Epithelial cell of esophagus (primary cell): ENCODE measurements at regions not wholly inside any gene's neighbourhood (a gene's known extent, or its start where the extent isn't known, plus 50 kb on each side); places are given as distances from the start of the nearest gene placed in this dataset.

ENCODE experiments used
- DNase-seq: peaks from one replicate; pipeline ENCODE4 v3.0.0; 2010; ENCODE audit warnings: low read depth
- H3K4me3 ChIP-seq: 2 replicates; pipeline ENCODE4 v1.5.1; 2011; ENCODE audit warnings: mild to moderate bottlenecking, low read length, control low read depth
- TF ChIP-seq, protein P1 (sequence below): IDR thresholded peaks from 2 replicates; pipeline ENCODE4 v1.5.1; 2011; ENCODE audit warnings: low read depth, mild to moderate bottlenecking, low read length, control low read depth, inconsistent platforms; ENCODE audit not compliant: insufficient read depth; ENCODE audit errors: missing control alignments

DNA sequence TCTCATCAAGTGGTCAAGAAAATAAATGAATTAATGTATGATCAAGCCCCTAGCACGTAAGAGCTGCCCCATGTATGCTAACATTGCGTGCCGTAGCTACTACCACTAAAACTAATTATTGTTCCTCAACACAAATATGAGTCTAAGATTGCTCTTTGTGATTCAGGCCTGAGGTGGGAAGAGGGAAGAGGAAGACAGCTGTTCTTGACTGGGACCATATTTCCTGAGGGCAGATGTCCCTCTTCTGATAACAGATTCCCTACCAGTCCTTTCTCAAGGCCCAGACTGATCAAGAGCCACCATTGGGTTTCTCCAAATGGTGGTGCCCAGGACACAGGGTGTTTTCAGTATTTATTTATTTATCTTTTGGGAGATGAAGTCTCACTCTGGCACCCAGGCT, 87.2 kb upstream of the CADM1 start:
- TF ChIP-seq, protein P1, sequence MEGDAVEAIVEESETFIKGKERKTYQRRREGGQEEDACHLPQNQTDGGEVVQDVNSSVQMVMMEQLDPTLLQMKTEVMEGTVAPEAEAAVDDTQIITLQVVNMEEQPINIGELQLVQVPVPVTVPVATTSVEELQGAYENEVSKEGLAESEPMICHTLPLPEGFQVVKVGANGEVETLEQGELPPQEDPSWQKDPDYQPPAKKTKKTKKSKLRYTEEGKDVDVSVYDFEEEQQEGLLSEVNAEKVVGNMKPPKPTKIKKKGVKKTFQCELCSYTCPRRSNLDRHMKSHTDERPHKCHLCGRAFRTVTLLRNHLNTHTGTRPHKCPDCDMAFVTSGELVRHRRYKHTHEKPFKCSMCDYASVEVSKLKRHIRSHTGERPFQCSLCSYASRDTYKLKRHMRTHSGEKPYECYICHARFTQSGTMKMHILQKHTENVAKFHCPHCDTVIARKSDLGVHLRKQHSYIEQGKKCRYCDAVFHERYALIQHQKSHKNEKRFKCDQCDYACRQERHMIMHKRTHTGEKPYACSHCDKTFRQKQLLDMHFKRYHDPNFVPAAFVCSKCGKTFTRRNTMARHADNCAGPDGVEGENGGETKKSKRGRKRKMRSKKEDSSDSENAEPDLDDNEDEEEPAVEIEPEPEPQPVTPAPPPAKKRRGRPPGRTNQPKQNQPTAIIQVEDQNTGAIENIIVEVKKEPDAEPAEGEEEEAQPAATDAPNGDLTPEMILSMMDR: no peak
- no peak for DNase-seq
- no peak overlapping the region for H3K4me3 ChIP-seq

DNA sequence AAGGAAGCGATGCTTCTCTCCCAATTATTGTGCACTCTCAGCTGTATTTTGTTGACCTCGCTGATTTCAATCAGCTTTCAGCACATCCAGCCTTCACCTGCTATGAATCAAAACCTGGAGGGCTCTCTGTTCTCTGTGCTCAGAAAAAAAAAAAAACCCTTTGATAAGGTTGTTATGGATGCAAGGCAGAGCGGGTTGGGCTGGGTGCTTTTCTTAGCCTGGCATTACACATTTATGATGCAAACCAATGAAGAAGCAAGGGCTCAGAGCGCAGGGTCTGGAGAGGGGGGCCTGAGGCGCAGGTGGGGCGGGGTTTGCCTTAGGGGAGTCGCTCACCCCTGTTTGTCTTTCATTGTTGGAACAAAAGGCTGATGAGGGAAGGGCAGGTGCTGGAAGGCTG, 86.0 kb upstream of the CADM1 start:
- H3K4me3 ChIP-seq: no peak overlapping the region
- no peak for DNase-seq
- TF ChIP-seq, protein P1: no peak

DNA sequence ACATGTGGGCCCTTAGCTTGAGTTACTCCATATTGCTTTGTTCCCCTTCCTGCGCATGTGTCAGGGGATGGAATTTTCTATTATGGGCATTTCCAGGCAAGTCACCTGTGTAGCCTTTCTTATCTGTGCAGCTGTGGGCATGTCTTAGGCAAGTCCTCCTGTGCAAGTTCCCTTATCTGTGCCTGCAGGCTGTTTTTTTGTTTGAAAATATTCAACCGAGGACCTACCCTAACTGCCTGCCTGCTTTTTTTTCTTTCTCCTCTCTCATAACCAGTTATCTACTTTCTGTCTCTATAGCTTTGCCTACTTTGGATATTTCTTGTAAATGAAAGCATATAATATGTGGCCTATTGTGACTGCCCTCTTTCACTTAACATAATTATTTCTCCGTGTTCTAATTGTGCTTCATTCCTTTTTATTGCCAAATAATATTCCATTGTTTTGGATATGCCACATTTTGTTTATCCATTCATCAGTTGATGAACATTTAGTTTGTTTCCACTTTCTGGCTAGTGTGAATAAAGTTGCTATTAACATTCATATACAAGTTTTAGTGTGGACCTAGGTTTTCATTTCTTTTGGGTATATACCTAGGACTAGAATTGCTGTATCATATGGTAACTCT, 83.6 kb upstream of the CADM1 start:
- TF ChIP-seq, protein P1: no peak

DNA sequence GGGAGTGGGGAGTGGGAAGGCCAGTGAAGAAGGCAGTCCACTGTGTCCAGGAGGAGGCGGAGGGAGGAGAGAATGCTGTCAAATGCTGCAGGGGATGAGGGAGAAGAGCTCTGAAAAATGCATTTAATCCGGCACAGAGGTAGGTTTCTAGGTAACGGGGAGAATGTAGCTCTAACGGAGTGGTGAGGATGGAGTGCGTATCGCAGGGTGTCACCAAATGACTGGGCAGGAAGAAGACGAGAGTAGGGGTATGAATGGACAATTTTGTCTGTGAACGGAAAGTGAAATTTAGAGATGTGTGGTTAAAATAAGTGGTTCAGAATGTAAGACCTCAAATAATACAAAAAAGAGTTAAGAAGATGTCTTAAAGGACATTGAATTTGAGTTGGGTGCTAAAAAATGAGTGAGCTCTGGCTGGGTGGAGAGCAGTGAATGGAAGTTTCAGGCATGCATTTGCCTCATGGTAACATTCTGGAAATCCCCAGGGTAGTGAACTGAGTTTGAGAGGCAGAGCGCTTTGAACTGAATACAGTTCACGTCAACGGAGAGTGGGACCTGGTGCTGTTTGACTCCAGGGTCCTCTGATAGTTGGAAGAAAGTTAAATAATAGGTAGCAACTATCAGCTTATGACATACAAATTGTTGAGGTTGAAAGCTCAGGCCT, 81.3 kb upstream of the CADM1 start:
- no peak overlapping the region for H3K4me3 ChIP-seq
- TF ChIP-seq, protein P1: no peak
- DNase-seq: no peak

More for the DNA sequence above, 83.6 kb upstream of the CADM1 start:
- DNase-seq: no peak
- H3K4me3 ChIP-seq: no peak overlapping the region

DNA sequence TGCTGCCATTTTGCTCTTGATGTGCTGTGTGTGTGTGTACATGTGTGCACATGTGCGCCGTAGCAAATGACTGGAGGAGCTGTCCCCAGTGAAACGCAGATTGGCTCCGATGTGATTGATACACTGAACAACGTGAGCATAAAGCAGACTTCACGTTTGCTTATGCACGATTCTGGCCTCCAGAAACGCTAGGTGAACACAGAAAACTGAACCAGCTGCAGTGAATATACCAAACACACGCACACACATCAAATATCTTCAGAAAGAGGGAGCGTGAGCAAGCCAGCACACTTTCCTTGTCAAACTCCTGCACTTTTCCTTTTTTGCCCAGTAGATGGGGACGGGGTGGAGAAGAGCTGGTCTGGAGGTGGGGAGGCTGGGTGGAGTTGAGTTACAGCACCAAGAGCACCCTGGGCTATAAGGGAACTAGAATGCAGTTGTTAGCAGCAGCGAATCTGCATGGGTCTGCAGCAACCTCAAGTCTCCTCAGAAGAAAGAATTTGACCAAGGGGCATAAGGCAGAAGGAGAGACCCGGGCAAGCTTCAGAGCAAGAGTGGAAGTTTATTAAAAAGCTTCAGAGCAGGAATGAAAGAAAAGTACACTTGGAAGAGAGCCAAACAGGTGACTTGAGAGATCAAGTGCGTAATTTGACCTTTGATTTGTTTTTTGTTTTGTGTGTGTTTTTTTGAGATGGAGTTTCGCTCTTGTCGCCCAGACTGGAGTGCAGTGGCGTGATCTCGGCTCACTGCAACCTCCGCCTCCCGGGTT, 77.8 kb upstream of the CADM1 start:
- DNase-seq: no peak
- TF ChIP-seq, protein P1: no peak
- no peak overlapping the region for H3K4me3 ChIP-seq

DNA sequence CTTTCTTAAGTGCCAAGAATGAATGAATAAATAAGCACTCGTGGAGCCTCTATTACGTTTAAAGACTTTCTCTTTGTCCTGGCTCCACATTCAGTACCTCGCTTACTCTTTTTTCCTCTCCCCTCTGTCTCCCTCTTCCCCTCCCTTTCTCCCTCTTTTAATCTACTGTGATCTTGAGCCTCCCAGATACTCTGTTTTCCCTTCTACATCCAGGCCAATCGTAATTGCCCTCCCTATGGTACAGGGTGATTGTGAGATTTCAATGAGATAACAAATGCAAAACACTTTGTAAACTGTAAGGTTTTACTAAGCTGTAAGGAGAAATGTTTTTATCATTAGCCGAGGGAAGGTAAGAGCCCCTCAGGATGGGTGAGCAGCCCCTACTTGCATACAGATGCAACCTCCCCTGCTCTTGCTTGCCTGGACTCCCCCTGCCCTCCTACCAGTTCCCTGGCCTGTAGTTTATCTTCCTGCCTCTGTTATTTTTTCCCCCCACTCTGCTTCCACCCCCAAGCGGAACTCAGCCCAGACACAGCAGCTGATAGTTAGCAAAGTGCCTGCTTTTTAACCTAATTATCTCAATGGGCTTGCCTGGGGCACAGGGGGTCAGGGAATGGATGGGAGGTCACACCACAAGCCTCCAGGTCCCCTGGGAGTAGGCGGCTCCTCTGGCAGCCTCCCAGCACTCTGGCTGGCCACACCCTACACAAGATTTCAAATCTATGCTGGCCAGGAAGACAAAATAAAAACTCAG, 76.9 kb upstream of the CADM1 start:
- DNase-seq: no peak
- H3K4me3 ChIP-seq: no peak overlapping the region
- TF ChIP-seq, protein P1: no peak
